ENCODE measurements at regions not wholly inside any gene's neighbourhood (a gene's known extent, or its start where the extent isn't known, plus 50 kb on each side); places are given as distances from the start of the nearest gene placed in this dataset.

- DNase-seq = no peak
These were observed 56.9 kb upstream of the HAAO start for GRCh38 chr2:42849311-42849710.

GRCh38 chr2:42848726-42849290 lies 56.4 kb upstream of the HAAO start:
- DNase-seq = no peak

- no peak for DNase-seq
These were observed 55.9 kb upstream of the HAAO start for GRCh38 chr2:42848265-42848664.

- no peak for DNase-seq
These were observed 55.3 kb upstream of the HAAO start for GRCh38 chr2:42847596-42848151.

- DNase-seq = no peak
These were observed 54.7 kb upstream of the HAAO start for GRCh38 chr2:42846932-42847595.

GRCh38 chr2:42846026-42846425 lies 53.6 kb upstream of the HAAO start:
- no peak for DNase-seq

GRCh38 chr2:42844901-42845821 lies 52.8 kb upstream of the HAAO start:
- no peak for DNase-seq

- no peak for DNase-seq
These were observed 52.0 kb upstream of the HAAO start for GRCh38 chr2:42844366-42844765.

- no peak for DNase-seq
These were observed 51.2 kb upstream of the HAAO start for GRCh38 chr2:42843611-42844010.

GRCh38 chr2:42843131-42843530 lies 50.7 kb upstream of the HAAO start:
- no peak for DNase-seq

GRCh38 chr2:42842466-42842865 lies 50.1 kb upstream of the HAAO start:
- DNase-seq = no peak

Measured in stimulated activated CD4-positive, alpha-beta T cell treated with anti-CD3 and anti-CD28 coated beads, Interleukin-15, amount 100 ng/mL, for 24 hours (primary cell).